ENCODE measurements at regions not wholly inside any gene's neighbourhood (a gene's known extent, or its start where the extent isn't known, plus 50 kb on each side); places are given as distances from the start of the nearest gene placed in this dataset.
A peak's percentile ranks its signal among the peaks of the same experiment; 100 is the strongest.

GRCh38 chr2:100222844-100223243 is 80.5 kb upstream of the AFF3 start:
- no peak overlapping the region for H3K27ac Mint-ChIP-seq
- ATAC-seq: no peak

GRCh38 chr2:100218552-100218951 is 76.2 kb upstream of the AFF3 start:
- Mint-ChIP-seq H3K36me3 (ENCODE audit: low read depth) (no peaks in the 10 kb centered on the region), H3K27me3 (no peaks in the 10 kb centered on the region), H3K27ac (peak overlapping the region; percentile 95), H3K4me3 (peak overlapping the region; percentile 69), H3K4me1 (peaks cover 27% of the 10 kb centered on the region)
- no peaks in the 10 kb centered on the region for H3K9me3 ChIP-seq (ENCODE audit: control insufficient read depth, low read length, poor library complexity, severe bottlenecking)
- peak; percentile 93 for ATAC-seq
- DNase-seq: peak in 1 of 3 donors; percentile 15

More at GRCh38 chr2:100222844-100223243, 80.5 kb upstream of the AFF3 start:
- no peak for DNase-seq
- H3K4me1 Mint-ChIP-seq: peaks cover 20% of the 10 kb centered on the region
- H3K36me3 Mint-ChIP-seq (ENCODE audit: low read depth): no peaks in the 10 kb centered on the region
- no peaks in the 10 kb centered on the region for H3K27me3 Mint-ChIP-seq
- no peak overlapping the region for H3K4me3 Mint-ChIP-seq
- no peaks in the 10 kb centered on the region for H3K9me3 ChIP-seq (ENCODE audit: control insufficient read depth, low read length, poor library complexity, severe bottlenecking)

- no peak for DNase-seq
- Mint-ChIP-seq H3K27ac (peak overlapping the region; percentile 95), H3K4me1 (peaks cover 27% of the 10 kb centered on the region), H3K4me3 (peak overlapping the region; percentile 25), H3K27me3 (no peaks in the 10 kb centered on the region), H3K36me3 (ENCODE audit: low read depth) (no peaks in the 10 kb centered on the region)
- ATAC-seq: no peak
- H3K9me3 ChIP-seq (ENCODE audit: control insufficient read depth, low read length, poor library complexity, severe bottlenecking): no peaks in the 10 kb centered on the region
Observed at GRCh38 chr2:100217323-100217722, 74.9 kb upstream of the AFF3 start.

GRCh38 chr2:100216015-100216414 is 73.6 kb upstream of the AFF3 start:
- ATAC-seq (no peak), DNase-seq (no peak)
- Mint-ChIP-seq H3K27me3 (no peaks in the 10 kb centered on the region), H3K4me3 (no peak overlapping the region), H3K4me1 (peaks cover 24% of the 10 kb centered on the region), H3K36me3 (ENCODE audit: low read depth) (no peaks in the 10 kb centered on the region), H3K27ac (no peak overlapping the region)
- H3K9me3 ChIP-seq (ENCODE audit: control insufficient read depth, low read length, poor library complexity, severe bottlenecking): no peaks in the 10 kb centered on the region

- Mint-ChIP-seq H3K4me1 (peaks cover 24% of the 10 kb centered on the region), H3K4me3 (no peak overlapping the region), H3K27ac (peak overlapping the region; percentile 43), H3K27me3 (no peaks in the 10 kb centered on the region), H3K36me3 (ENCODE audit: low read depth) (no peaks in the 10 kb centered on the region)
- DNase-seq (no peak), ATAC-seq (no peak)
- H3K9me3 ChIP-seq (ENCODE audit: control insufficient read depth, low read length, poor library complexity, severe bottlenecking): no peaks in the 10 kb centered on the region
Observed at GRCh38 chr2:100215371-100215770, 73.0 kb upstream of the AFF3 start.

GRCh38 chr2:100214265-100214971 is 72.0 kb upstream of the AFF3 start:
- H3K4me3 Mint-ChIP-seq: no peak overlapping the region
- no peaks in the 10 kb centered on the region for H3K27me3 Mint-ChIP-seq
- peak overlapping the region; percentile 43 for H3K27ac Mint-ChIP-seq
- no peak for ATAC-seq
- H3K9me3 ChIP-seq (ENCODE audit: control insufficient read depth, low read length, poor library complexity, severe bottlenecking): no peaks in the 10 kb centered on the region
- DNase-seq: no peak
- H3K4me1 Mint-ChIP-seq: peaks cover 26% of the 10 kb centered on the region
- no peaks in the 10 kb centered on the region for H3K36me3 Mint-ChIP-seq (ENCODE audit: low read depth)

GRCh38 chr2:100213595-100213994 is 71.2 kb upstream of the AFF3 start:
- no peak overlapping the region for H3K4me3 Mint-ChIP-seq
- no peaks in the 10 kb centered on the region for H3K27me3 Mint-ChIP-seq
- DNase-seq (no peak), ATAC-seq (no peak)
- no peaks in the 10 kb centered on the region for H3K9me3 ChIP-seq (ENCODE audit: control insufficient read depth, low read length, poor library complexity, severe bottlenecking)
- no peaks in the 10 kb centered on the region for H3K36me3 Mint-ChIP-seq (ENCODE audit: low read depth)
- peaks cover 18% of the 10 kb centered on the region for H3K4me1 Mint-ChIP-seq
- no peak overlapping the region for H3K27ac Mint-ChIP-seq

- H3K27me3 Mint-ChIP-seq: no peaks in the 10 kb centered on the region
- H3K4me3 Mint-ChIP-seq: no peak overlapping the region
- H3K36me3 Mint-ChIP-seq (ENCODE audit: low read depth): no peaks in the 10 kb centered on the region
- H3K27ac Mint-ChIP-seq: no peak overlapping the region
- DNase-seq: no peak
- no peak for ATAC-seq
- no peaks in the 10 kb centered on the region for H3K9me3 ChIP-seq (ENCODE audit: control insufficient read depth, low read length, poor library complexity, severe bottlenecking)
- peaks cover 10% of the 10 kb centered on the region for H3K4me1 Mint-ChIP-seq
Observed at GRCh38 chr2:100212850-100213249, 70.5 kb upstream of the AFF3 start.

GRCh38 chr2:100211521-100211920 is 69.1 kb upstream of the AFF3 start:
- Mint-ChIP-seq H3K36me3 (ENCODE audit: low read depth) (no peaks in the 10 kb centered on the region), H3K4me1 (peaks cover 7% of the 10 kb centered on the region), H3K27ac (no peak overlapping the region), H3K4me3 (no peak overlapping the region), H3K27me3 (no peaks in the 10 kb centered on the region)
- ATAC-seq: no peak
- H3K9me3 ChIP-seq (ENCODE audit: control insufficient read depth, low read length, poor library complexity, severe bottlenecking): no peaks in the 10 kb centered on the region
- no peak for DNase-seq

- Mint-ChIP-seq H3K36me3 (ENCODE audit: low read depth) (no peaks in the 10 kb centered on the region), H3K27ac (no peak overlapping the region), H3K27me3 (peaks cover 22% of the 10 kb centered on the region), H3K4me3 (no peak overlapping the region), H3K4me1 (peaks cover 6% of the 10 kb centered on the region)
- no peaks in the 10 kb centered on the region for H3K9me3 ChIP-seq (ENCODE audit: control insufficient read depth, low read length, poor library complexity, severe bottlenecking)
- DNase-seq (no peak), ATAC-seq (no peak)
Observed at GRCh38 chr2:100208141-100208770, 65.9 kb upstream of the AFF3 start.

GRCh38 chr2:100207411-100207885 is 65.1 kb upstream of the AFF3 start:
- H3K4me3 Mint-ChIP-seq: no peak overlapping the region
- H3K27me3 Mint-ChIP-seq: peaks cover 22% of the 10 kb centered on the region
- no peaks in the 10 kb centered on the region for H3K36me3 Mint-ChIP-seq (ENCODE audit: low read depth)
- ATAC-seq (no peak), DNase-seq (no peak)
- H3K4me1 Mint-ChIP-seq: peaks cover 6% of the 10 kb centered on the region
- no peak overlapping the region for H3K27ac Mint-ChIP-seq
- H3K9me3 ChIP-seq (ENCODE audit: control insufficient read depth, low read length, poor library complexity, severe bottlenecking): no peaks in the 10 kb centered on the region

GRCh38 chr2:100206731-100207255 is 64.4 kb upstream of the AFF3 start:
- Mint-ChIP-seq H3K4me1 (peaks cover 6% of the 10 kb centered on the region), H3K36me3 (ENCODE audit: low read depth) (peaks cover 2% of the 10 kb centered on the region), H3K27me3 (peaks cover 22% of the 10 kb centered on the region), H3K27ac (no peak overlapping the region), H3K4me3 (no peak overlapping the region)
- no peaks in the 10 kb centered on the region for H3K9me3 ChIP-seq (ENCODE audit: control insufficient read depth, low read length, poor library complexity, severe bottlenecking)
- ATAC-seq: no peak
- DNase-seq: no peak

GRCh38 chr2:100205174-100205573 is 62.8 kb upstream of the AFF3 start:
- Mint-ChIP-seq H3K4me1 (peaks cover 3% of the 10 kb centered on the region), H3K27me3 (peaks cover 22% of the 10 kb centered on the region), H3K36me3 (ENCODE audit: low read depth) (peaks cover 2% of the 10 kb centered on the region), H3K4me3 (no peak overlapping the region), H3K27ac (no peak overlapping the region)
- no peaks in the 10 kb centered on the region for H3K9me3 ChIP-seq (ENCODE audit: control insufficient read depth, low read length, poor library complexity, severe bottlenecking)
- DNase-seq (no peak), ATAC-seq (no peak)
